ENCODE measurements at regions not wholly inside any gene's neighbourhood (a gene's known extent, or its start where the extent isn't known, plus 50 kb on each side); places are given as distances from the start of the nearest gene placed in this dataset.

DNA sequence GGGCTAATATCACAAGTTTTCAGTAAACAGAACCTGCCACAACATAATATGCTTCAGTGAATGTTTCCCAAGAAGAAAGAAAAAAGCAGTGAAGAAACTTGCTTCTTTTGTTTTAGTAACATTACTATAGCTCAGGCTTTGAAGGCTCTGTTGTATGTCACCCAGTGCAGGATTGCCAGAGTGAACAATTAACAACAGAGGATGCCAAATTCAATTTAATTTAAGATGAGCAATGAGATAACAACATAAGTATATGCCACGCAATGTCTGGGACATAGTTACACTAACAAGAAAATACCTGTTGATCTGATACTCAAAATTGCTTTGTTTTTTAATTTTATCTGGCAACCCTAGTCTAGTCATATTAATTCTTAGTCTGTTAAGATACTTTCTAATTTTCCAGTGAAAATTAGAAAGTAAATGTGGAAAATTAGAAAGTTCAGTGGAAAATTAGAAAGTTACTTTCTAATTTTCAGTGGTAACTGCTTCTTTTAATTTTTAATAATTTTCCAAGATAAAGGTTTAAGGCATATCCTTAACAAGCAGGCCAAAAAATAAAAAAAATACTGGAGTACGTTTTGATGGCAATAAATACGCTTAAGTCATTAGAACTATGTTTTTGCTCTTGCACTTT, 336.3 kb downstream of the SLITRK6 start:
- no peaks in the 10 kb centered on the region for H3K4me1 Mint-ChIP-seq (ENCODE audit: low read depth)
- intact Hi-C loops (cut with micrococcal nuclease): no loop called here
- no peak overlapping the region for H3K27ac Mint-ChIP-seq
- H3K9me3 Mint-ChIP-seq: peaks cover 26% of the 10 kb centered on the region
- H3K4me3 Mint-ChIP-seq (ENCODE audit: low read depth): no peak overlapping the region
- H3K27me3 Mint-ChIP-seq (ENCODE audit: low read depth): no peaks in the 10 kb centered on the region
- no peaks in the 10 kb centered on the region for H3K36me3 Mint-ChIP-seq (ENCODE audit: low read depth)
- no peak for DNase-seq (ENCODE audit: low spot score)

DNA sequence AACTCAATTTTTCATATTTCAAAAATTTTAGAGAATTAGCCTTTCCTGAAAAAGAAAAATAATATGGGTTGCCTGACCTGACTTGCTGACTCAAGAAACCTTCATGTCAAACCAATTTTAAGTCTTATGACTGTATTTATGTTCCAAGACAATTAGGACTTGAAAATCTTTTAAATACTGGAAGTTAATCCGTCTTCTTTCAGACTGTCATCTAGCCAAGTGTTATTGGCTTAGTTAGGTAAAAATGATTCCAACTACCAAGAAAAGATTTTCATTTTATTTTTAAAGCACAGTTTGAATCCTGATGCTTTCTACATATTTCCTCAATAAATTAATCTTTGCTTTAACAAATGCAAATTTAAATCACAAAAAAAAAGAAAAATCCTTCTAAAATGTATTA, 337.6 kb downstream of the SLITRK6 start:
- peaks cover 32% of the 10 kb centered on the region for H3K9me3 Mint-ChIP-seq
- no peaks in the 10 kb centered on the region for H3K4me1 Mint-ChIP-seq (ENCODE audit: low read depth)
- H3K4me3 Mint-ChIP-seq (ENCODE audit: low read depth): no peak overlapping the region
- no peak for DNase-seq (ENCODE audit: low spot score)
- no peaks in the 10 kb centered on the region for H3K36me3 Mint-ChIP-seq (ENCODE audit: low read depth)
- intact Hi-C loops (cut with micrococcal nuclease): no loop called here
- no peaks in the 10 kb centered on the region for H3K27me3 Mint-ChIP-seq (ENCODE audit: low read depth)
- no peak overlapping the region for H3K27ac Mint-ChIP-seq

DNA sequence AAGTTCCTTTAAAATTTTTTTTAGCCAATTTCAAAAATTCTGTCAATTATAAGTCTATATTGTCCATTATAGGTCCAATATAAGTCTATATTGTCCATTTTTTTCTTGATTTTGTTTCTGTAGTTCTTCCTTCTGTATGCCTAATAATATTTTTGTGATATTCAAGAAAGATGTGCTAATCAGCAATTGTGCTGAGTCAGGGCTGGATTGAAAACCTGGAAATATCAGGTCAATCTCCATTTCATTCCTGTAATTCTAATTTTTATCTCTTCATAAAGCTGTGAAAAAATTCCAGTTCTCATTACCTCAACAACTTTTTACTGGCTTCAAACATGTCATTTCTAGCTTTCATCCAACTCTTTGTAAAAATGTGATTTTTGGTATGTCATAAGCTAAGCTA, 353.7 kb downstream of the SLITRK6 start:
- Mint-ChIP-seq H3K27ac (no peak overlapping the region), H3K9me3 (no peaks in the 10 kb centered on the region), H3K27me3 (ENCODE audit: low read depth) (no peaks in the 10 kb centered on the region), H3K4me3 (ENCODE audit: low read depth) (no peak overlapping the region), H3K4me1 (ENCODE audit: low read depth) (no peaks in the 10 kb centered on the region), H3K36me3 (ENCODE audit: low read depth) (no peaks in the 10 kb centered on the region)
- intact Hi-C loops (cut with micrococcal nuclease): no loop called here
- no peak for DNase-seq (ENCODE audit: low spot score)

DNA sequence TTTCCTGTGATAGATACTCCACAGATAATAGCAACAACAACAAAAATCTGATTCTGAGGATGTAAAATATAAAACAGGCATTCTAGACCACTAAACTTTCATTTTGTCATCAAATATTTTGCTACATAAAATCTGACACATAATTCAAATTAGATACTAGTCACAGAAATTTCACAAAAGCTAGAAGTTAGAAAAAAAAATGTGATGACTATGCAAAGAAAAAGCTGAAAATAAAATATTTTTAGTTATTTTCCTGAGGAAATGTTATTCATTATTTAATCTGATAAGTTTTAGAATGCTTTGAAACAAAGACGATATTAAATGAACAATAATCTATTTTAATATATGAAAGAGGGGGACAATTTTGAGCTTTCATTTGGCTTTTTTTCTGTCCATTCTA, 357.2 kb downstream of the SLITRK6 start:
- DNase-seq (ENCODE audit: low spot score): no peak
- Mint-ChIP-seq H3K27me3 (ENCODE audit: low read depth) (no peaks in the 10 kb centered on the region), H3K4me1 (ENCODE audit: low read depth) (no peaks in the 10 kb centered on the region), H3K36me3 (ENCODE audit: low read depth) (no peaks in the 10 kb centered on the region), H3K9me3 (no peaks in the 10 kb centered on the region), H3K27ac (no peak overlapping the region), H3K4me3 (ENCODE audit: low read depth) (no peak overlapping the region)
- intact Hi-C loops (cut with micrococcal nuclease): no loop called here

DNA sequence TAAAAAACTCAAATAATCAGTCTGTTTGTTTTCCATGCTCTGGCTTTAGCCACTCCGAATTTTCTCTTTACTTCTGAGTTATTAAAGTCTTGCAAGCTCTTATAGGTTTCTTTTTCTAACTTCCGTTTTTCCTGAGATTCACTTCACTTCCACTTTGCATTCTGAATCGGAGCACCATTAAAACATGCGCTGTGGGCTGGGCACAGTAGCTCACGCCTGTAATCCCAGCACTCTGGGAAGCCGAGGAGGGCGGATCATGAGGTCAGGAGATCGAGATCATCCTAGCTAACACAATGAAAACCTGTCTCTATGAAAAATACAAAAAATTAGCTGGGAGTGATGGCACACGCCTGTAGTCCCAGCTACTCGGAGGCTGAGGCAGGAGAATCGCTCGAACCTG, 357.9 kb downstream of the SLITRK6 start:
- intact Hi-C loops (cut with micrococcal nuclease): no loop called here
- Mint-ChIP-seq H3K27ac (no peak overlapping the region), H3K27me3 (ENCODE audit: low read depth) (no peaks in the 10 kb centered on the region), H3K4me1 (ENCODE audit: low read depth) (no peaks in the 10 kb centered on the region), H3K9me3 (no peaks in the 10 kb centered on the region), H3K4me3 (ENCODE audit: low read depth) (no peak overlapping the region), H3K36me3 (ENCODE audit: low read depth) (no peaks in the 10 kb centered on the region)
- DNase-seq (ENCODE audit: low spot score): no peak

DNA sequence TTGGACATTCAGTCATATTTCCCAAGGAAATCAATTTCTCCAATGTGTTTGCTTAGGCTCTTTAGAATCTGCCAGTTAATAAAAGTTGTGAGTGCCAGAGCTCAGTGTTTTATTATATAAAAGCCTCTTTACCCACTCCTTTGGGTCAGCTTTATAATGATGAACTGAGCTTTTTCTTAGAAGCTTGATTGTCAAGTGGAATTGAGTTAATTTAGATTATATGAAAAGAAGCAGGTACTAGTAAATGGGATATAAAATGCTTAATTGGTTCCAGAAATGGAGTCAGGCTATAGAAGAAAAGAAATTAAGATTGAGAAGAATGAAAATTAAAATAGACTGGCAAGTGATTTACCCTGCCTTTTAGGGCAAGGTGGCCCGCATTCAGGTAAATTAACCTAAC, 363.2 kb downstream of the SLITRK6 start:
- no peak overlapping the region for H3K4me3 Mint-ChIP-seq (ENCODE audit: low read depth)
- no peak overlapping the region for H3K27ac Mint-ChIP-seq
- no peaks in the 10 kb centered on the region for H3K4me1 Mint-ChIP-seq (ENCODE audit: low read depth)
- DNase-seq (ENCODE audit: low spot score): no peak
- no peaks in the 10 kb centered on the region for H3K36me3 Mint-ChIP-seq (ENCODE audit: low read depth)
- intact Hi-C loops (cut with micrococcal nuclease): no loop called here
- no peaks in the 10 kb centered on the region for H3K9me3 Mint-ChIP-seq
- H3K27me3 Mint-ChIP-seq (ENCODE audit: low read depth): no peaks in the 10 kb centered on the region

DNA sequence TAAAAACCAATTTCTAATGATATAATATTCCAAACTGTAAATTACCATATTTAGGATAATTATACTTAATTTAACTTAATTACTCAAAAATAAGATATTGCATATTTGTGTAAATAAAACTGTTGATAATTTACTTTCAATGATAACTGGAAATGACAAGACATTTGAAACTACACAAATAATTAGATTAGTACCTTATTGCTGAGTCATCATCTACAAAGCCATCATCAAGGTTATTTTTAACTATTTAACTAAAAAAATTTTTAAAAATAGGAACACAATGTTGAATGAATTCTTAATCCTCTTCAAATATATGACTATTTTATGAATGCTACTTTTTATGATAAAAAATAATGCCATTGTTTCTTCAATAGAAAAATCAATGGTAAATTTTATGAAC, 364.3 kb downstream of the SLITRK6 start:
- no peak for DNase-seq (ENCODE audit: low spot score)
- Mint-ChIP-seq H3K27me3 (ENCODE audit: low read depth) (no peaks in the 10 kb centered on the region), H3K4me3 (ENCODE audit: low read depth) (no peak overlapping the region), H3K27ac (no peak overlapping the region), H3K9me3 (no peaks in the 10 kb centered on the region), H3K4me1 (ENCODE audit: low read depth) (no peaks in the 10 kb centered on the region), H3K36me3 (ENCODE audit: low read depth) (no peaks in the 10 kb centered on the region)
- intact Hi-C loops (cut with micrococcal nuclease): no loop called here

DNA sequence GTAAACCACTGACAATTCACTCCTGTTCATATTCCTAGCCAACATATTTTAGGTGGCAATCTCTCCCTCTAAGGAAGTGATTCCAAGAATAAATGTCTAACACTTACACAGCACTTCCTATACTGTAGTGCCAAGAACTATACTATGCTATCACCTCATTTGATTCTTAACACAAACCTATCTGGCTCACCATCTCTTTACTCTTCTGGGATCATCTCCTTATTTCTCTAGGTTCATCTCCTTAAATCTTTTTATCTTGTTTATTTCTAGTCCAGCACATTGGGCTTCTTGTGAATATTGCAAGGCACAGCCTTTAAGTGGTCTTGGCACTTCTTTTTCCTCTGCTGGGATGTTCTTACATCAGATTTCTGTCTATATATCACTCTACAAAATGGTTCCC, 366.3 kb downstream of the SLITRK6 start:
- Mint-ChIP-seq H3K4me3 (ENCODE audit: low read depth) (no peak overlapping the region), H3K27me3 (ENCODE audit: low read depth) (no peaks in the 10 kb centered on the region), H3K36me3 (ENCODE audit: low read depth) (no peaks in the 10 kb centered on the region), H3K9me3 (no peaks in the 10 kb centered on the region), H3K4me1 (ENCODE audit: low read depth) (no peaks in the 10 kb centered on the region), H3K27ac (no peak overlapping the region)
- no peak for DNase-seq (ENCODE audit: low spot score)
- intact Hi-C loops (cut with micrococcal nuclease): no loop called here

DNA sequence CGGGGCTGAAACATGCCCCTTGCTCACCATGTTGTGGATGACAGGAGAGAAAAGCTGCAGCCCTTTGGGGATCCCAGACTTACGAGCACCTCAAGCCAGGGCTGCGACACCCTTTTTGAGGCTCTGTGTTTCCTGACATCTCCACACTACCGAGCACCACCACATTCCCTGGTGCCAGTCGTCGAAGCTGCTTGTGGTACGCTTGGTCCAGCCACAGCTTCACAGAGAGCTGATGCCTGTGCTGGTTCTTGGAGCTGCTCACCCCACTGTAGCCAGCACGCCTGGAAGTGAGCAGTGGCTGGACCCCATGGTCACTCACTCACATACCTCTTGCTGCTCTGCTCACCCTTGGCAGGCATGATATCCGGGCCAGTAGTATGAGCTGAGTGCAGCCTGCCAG, 367.5 kb downstream of the SLITRK6 start:
- H3K27ac Mint-ChIP-seq: no peak overlapping the region
- no peaks in the 10 kb centered on the region for H3K27me3 Mint-ChIP-seq (ENCODE audit: low read depth)
- no peak overlapping the region for H3K4me3 Mint-ChIP-seq (ENCODE audit: low read depth)
- H3K9me3 Mint-ChIP-seq: no peaks in the 10 kb centered on the region
- H3K4me1 Mint-ChIP-seq (ENCODE audit: low read depth): no peaks in the 10 kb centered on the region
- H3K36me3 Mint-ChIP-seq (ENCODE audit: low read depth): no peaks in the 10 kb centered on the region
- intact Hi-C loops (cut with micrococcal nuclease): no loop called here
- no peak for DNase-seq (ENCODE audit: low spot score)

DNA sequence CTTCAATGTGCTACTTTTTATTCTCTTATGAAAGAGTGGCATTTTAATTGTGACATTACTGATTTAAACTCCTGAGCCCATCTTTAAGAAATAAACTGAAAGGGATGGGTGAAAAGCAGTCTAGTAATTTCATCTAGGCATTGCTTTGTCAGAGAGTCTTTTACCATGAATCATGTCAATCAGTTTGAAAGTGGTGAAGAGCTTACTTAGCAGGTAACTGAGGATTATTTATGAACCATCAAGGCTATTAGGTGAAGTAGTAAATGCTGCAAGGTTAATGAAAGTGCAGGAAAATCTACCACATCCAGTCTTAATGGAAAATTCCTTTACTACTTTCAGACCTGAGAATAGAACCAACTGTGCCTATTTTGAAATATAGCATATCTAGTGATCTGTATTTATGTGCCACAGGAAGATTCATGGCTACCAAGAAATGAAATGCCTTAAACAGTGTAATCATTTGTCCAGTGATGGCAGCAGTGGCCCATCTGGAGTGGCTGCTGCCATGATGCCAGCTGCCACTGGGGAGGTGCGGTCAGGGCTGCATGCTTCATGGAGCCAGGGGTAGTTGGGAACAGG, 368.9 kb downstream of the SLITRK6 start:
- Mint-ChIP-seq H3K27me3 (ENCODE audit: low read depth) (no peaks in the 10 kb centered on the region), H3K4me1 (ENCODE audit: low read depth) (no peaks in the 10 kb centered on the region), H3K9me3 (no peaks in the 10 kb centered on the region), H3K27ac (no peak overlapping the region), H3K36me3 (ENCODE audit: low read depth) (no peaks in the 10 kb centered on the region), H3K4me3 (ENCODE audit: low read depth) (no peak overlapping the region)
- no peak for DNase-seq (ENCODE audit: low spot score)
- intact Hi-C loops (cut with micrococcal nuclease): no loop called here

DNA sequence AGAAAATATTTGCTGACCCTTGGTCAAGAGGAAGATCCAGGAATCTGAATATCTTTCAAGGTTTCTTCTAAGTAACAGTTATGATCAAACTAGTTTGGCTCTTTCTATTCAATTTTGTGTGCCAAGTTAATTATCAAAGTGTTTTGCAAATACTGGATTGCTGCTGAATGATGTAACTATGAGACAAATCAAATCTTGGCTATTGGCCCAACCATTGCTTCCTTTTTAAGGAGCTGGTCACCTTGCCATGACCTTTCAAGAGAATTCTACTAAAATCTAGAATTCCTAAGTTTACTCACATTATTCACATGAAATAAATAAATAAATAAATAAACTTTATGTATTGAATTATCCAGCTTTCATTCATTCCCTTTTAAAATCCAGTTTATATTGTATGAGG, 371.8 kb downstream of the SLITRK6 start:
- DNase-seq (ENCODE audit: low spot score): no peak
- H3K4me1 Mint-ChIP-seq (ENCODE audit: low read depth): no peaks in the 10 kb centered on the region
- no peaks in the 10 kb centered on the region for H3K36me3 Mint-ChIP-seq (ENCODE audit: low read depth)
- intact Hi-C loops (cut with micrococcal nuclease): no loop called here
- H3K27ac Mint-ChIP-seq: no peak overlapping the region
- no peak overlapping the region for H3K4me3 Mint-ChIP-seq (ENCODE audit: low read depth)
- peaks cover 4% of the 10 kb centered on the region for H3K9me3 Mint-ChIP-seq
- H3K27me3 Mint-ChIP-seq (ENCODE audit: low read depth): no peaks in the 10 kb centered on the region

DNA sequence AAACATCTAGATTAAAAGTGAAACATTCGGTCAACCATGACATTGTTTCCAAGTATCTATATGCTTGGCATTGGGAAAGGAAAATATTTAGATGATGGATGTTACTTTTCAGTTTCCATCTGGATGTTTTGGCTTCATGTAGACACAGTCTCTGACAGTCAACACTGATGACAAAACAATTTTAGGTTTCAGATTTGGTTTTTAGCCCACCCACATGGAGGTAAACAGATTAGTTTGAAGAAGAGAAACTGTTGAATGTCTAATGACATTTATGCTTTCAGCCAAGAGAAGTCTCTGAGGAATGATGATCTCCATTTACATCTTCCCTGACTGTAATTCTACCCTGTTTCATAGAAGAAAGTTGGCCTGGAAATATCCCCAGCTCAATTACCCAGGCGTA, 379.1 kb downstream of the SLITRK6 start:
- no peaks in the 10 kb centered on the region for H3K36me3 Mint-ChIP-seq (ENCODE audit: low read depth)
- no peak overlapping the region for H3K4me3 Mint-ChIP-seq (ENCODE audit: low read depth)
- no peak overlapping the region for H3K27ac Mint-ChIP-seq
- H3K4me1 Mint-ChIP-seq (ENCODE audit: low read depth): no peaks in the 10 kb centered on the region
- no peaks in the 10 kb centered on the region for H3K27me3 Mint-ChIP-seq (ENCODE audit: low read depth)
- DNase-seq (ENCODE audit: low spot score): no peak
- intact Hi-C loops (cut with micrococcal nuclease): no loop called here
- peaks cover 4% of the 10 kb centered on the region for H3K9me3 Mint-ChIP-seq

DNA sequence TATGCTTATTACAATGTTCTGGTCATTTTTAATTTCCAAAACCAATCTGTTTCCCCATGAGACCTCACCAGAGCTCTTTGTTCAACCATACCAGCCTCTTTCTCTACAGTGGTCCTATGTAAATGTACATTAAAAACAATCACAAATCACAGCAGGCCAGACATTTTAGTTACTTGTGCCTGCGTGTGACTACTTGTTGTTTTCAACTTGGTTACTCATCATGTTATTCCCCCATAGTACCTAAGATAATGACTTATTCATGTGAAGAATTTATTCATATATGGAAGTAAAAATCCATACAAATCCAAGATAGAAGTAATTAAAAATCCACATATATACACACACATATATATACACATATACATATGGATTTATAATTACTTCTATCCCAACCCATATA, 379.6 kb downstream of the SLITRK6 start:
- DNase-seq (ENCODE audit: low spot score): no peak
- Mint-ChIP-seq H3K9me3 (peaks cover 4% of the 10 kb centered on the region), H3K4me1 (ENCODE audit: low read depth) (no peaks in the 10 kb centered on the region), H3K4me3 (ENCODE audit: low read depth) (no peak overlapping the region), H3K27ac (no peak overlapping the region), H3K27me3 (ENCODE audit: low read depth) (no peaks in the 10 kb centered on the region), H3K36me3 (ENCODE audit: low read depth) (no peaks in the 10 kb centered on the region)
- intact Hi-C loops (cut with micrococcal nuclease): no loop called here

DNA sequence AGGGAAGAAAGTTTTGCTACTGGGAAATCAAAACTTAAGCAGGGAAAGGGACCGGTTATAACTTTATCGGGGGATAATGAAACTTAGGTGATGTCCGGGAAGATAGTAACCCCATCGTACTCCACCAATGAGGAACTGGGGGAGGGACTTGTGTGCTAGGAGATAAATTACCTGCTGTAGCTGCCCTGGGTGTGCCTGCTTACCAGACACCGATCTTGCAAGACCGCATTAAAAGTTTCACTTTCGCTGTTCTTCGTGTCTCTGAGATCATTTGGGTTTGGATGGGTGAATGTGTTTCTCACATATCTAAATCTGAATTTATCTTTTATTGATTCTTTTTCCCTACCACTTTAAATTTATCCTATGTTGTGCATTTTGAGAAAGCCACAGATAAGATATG, 381.4 kb downstream of the SLITRK6 start:
- no peaks in the 10 kb centered on the region for H3K9me3 Mint-ChIP-seq
- DNase-seq (ENCODE audit: low spot score): no peak
- H3K4me1 Mint-ChIP-seq (ENCODE audit: low read depth): no peaks in the 10 kb centered on the region
- intact Hi-C loops (cut with micrococcal nuclease): no loop called here
- H3K27ac Mint-ChIP-seq: no peak overlapping the region
- H3K27me3 Mint-ChIP-seq (ENCODE audit: low read depth): no peaks in the 10 kb centered on the region
- no peaks in the 10 kb centered on the region for H3K36me3 Mint-ChIP-seq (ENCODE audit: low read depth)
- no peak overlapping the region for H3K4me3 Mint-ChIP-seq (ENCODE audit: low read depth)

Measured in activated T-helper 2 cell treated with anti-CD3 and anti-CD28 coated beads, Interferon-gamma antibody, Interleukin-2, Interleukin-4, amounts not matched to agents 10 μg/mL and 5 μg/mL and 100 μg/mL, durations not matched to agents 14 hours and 24 hours and 36 hours (primary cell).